Mucosa of descending colon (tissue), 3 donors: ENCODE measurements at regions not wholly inside any gene's neighbourhood (a gene's known extent, or its start where the extent isn't known, plus 50 kb on each side); places are given as distances from the start of the nearest gene placed in this dataset.
A peak's percentile ranks its signal among the peaks of the same experiment; 100 is the strongest.

Source experiments
- ATAC-seq: fragments of 200-7000 bp; cut with Tn5 transposase; one replicate; pipeline ENCODE4 v1.9.1; 2020; ENCODE audit warnings: mild to moderate bottlenecking, moderate library complexity
- DNase-seq, 3 donors: peaks; one replicate each; pipeline ENCODE4 v3.0.0-alpha.2; 2020
- H3K36me3 ChIP-seq: fragments of 200-600 bp; one replicate; pipeline ENCODE4 v1.8.0; 2021; ENCODE audit warnings: low read depth, mild to moderate bottlenecking
- H3K4me1 ChIP-seq: fragments of 200-600 bp; one replicate; pipeline ENCODE4 v1.8.0; 2021; ENCODE audit warnings: low read depth, mild to moderate bottlenecking
- H3K4me3 ChIP-seq: fragments of 200-600 bp; one replicate; pipeline ENCODE4 v1.8.0; 2021; ENCODE audit warnings: mild to moderate bottlenecking
- H3K9me3 ChIP-seq: fragments of 200-600 bp; one replicate; pipeline ENCODE4 v1.8.0; 2021; ENCODE audit warnings: mild to moderate bottlenecking
- intact Hi-C, 2 donors: fragments of 100-400 bp; cut with DNase I in 1 of 2; cut with micrococcal nuclease in 1 of 2; formaldehyde crosslinking; loops; one replicate each; pipeline versions ENCODE4 v1.11.0 to v1.11.1; 2022; cut with DNase I, micrococcal nuclease
- TF ChIP-seq, protein P1 (sequence below): fragments of 200-600 bp; IDR thresholded peaks from one replicate; pipeline ENCODE4 v1.8.0; 2022; ENCODE audit warnings: antibody characterized with exemption, mild to moderate bottlenecking
- donor health status: DM: no; HTN: no; CAD: no; lungs with moderate emphysema.
- donor health status: DM: no; HTN: no; CAD: no.
- donor health status: DM: no; HTN: yes; CAD: no.

- Histone ChIP-seq H3K36me3 (no peaks in the 10 kb centered on the region), H3K4me1 (no peaks in the 10 kb centered on the region), H3K4me3 (no peak overlapping the region), H3K9me3 (no peaks in the 10 kb centered on the region)
- ATAC-seq: no peak
- DNase-seq: no peak
- TF ChIP-seq, protein P1, sequence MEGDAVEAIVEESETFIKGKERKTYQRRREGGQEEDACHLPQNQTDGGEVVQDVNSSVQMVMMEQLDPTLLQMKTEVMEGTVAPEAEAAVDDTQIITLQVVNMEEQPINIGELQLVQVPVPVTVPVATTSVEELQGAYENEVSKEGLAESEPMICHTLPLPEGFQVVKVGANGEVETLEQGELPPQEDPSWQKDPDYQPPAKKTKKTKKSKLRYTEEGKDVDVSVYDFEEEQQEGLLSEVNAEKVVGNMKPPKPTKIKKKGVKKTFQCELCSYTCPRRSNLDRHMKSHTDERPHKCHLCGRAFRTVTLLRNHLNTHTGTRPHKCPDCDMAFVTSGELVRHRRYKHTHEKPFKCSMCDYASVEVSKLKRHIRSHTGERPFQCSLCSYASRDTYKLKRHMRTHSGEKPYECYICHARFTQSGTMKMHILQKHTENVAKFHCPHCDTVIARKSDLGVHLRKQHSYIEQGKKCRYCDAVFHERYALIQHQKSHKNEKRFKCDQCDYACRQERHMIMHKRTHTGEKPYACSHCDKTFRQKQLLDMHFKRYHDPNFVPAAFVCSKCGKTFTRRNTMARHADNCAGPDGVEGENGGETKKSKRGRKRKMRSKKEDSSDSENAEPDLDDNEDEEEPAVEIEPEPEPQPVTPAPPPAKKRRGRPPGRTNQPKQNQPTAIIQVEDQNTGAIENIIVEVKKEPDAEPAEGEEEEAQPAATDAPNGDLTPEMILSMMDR: no peak
- intact Hi-C loops: no loop called here
Observed at GRCh38 chr13:33373624-33374023, 88.1 kb upstream of the STARD13 start.

DNA sequence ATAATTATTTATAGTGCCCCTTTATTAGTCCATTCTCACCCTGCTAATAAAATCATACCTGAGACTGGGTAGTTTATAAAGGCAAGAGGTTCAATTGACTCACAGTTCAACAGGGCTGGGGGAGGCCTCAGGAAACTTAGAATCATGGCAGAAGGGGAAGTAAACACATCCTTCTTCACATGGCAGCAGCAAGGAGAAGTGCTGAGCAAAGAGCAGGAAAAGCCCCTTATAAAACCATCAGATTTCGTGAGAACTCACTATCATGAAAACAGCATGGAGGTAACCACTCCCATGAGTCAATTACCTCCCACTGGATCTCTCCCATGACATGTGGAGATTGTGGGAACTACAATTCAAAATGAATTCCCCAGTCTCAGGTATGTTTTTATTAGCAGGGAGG is 89.9 kb upstream of the STARD13 start:
- no peak for DNase-seq
- no peak for ATAC-seq
- H3K4me3 ChIP-seq: no peak overlapping the region
- TF ChIP-seq, protein P1: no peak
- no peaks in the 10 kb centered on the region for H3K9me3 ChIP-seq
- H3K4me1 ChIP-seq: no peaks in the 10 kb centered on the region
- no peaks in the 10 kb centered on the region for H3K36me3 ChIP-seq
- intact Hi-C loops: no loop called here

DNA sequence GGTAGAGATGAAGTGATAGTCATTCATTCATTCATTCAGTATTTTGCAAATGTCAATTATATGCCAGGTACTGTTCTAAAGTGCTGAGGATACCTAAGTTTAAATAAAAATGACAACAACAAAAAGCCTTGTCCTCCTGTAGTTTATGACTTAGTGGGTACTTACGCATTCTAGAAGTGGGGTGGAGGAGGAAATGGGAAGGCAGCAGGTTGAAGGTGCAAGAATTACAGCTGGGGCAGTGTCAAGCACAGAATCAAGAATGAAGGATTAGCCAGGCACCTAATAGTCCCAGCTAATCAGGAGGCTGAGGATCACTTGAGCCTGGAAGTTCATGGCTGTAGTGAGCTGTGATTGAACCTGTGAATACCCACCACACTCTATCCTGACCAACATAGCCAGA is 90.7 kb upstream of the STARD13 start:
- TF ChIP-seq, protein P1: no peak
- H3K36me3 ChIP-seq: no peaks in the 10 kb centered on the region
- DNase-seq (no peak), ATAC-seq (peak; percentile 74)
- intact Hi-C loops: no loop called here
- H3K9me3 ChIP-seq: no peaks in the 10 kb centered on the region
- no peaks in the 10 kb centered on the region for H3K4me1 ChIP-seq
- no peak overlapping the region for H3K4me3 ChIP-seq

DNA sequence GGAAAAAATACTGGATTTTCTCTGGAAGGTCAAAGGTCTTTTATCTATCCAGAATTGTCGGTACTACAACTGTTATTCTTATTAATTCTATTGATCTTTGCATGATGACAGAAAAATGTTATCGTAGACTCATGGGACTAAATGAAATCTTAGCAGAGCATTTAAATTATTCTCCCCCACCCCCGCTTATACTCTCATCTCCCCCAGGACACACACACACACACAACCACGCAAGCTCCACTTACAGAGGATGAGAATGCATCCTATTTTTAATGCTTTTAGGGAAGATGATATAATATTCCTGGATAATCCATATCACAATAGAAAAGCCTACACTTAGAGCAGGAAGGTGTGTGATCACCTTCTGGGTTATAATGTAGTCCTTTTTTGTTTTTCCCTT is 91.9 kb upstream of the STARD13 start:
- Histone ChIP-seq H3K4me1 (no peaks in the 10 kb centered on the region), H3K36me3 (no peaks in the 10 kb centered on the region), H3K9me3 (no peaks in the 10 kb centered on the region), H3K4me3 (no peak overlapping the region)
- intact Hi-C loops: no loop called here
- DNase-seq (no peak), ATAC-seq (no peak)
- TF ChIP-seq, protein P1: no peak

- no peaks in the 10 kb centered on the region for H3K9me3 ChIP-seq
- no peaks in the 10 kb centered on the region for H3K4me1 ChIP-seq
- intact Hi-C loops: no loop called here
- H3K36me3 ChIP-seq: no peaks in the 10 kb centered on the region
- no peak overlapping the region for H3K4me3 ChIP-seq
- TF ChIP-seq, protein P1: no peak
- DNase-seq (no peak), ATAC-seq (no peak)
Observed at GRCh38 chr13:33377825-33378224, 92.3 kb upstream of the STARD13 start.

GRCh38 chr13:33379608-33380007 is 94.1 kb upstream of the STARD13 start:
- no peak overlapping the region for H3K4me3 ChIP-seq
- no peaks in the 10 kb centered on the region for H3K9me3 ChIP-seq
- ATAC-seq (peak; percentile 58), DNase-seq (no peak)
- TF ChIP-seq, protein P1: no peak
- H3K4me1 ChIP-seq: no peaks in the 10 kb centered on the region
- no peaks in the 10 kb centered on the region for H3K36me3 ChIP-seq
- intact Hi-C loops: no loop called here
